Gastrocnemius medialis (tissue), 4 donors: ENCODE measurements at regions not wholly inside any gene's neighbourhood (a gene's known extent, or its start where the extent isn't known, plus 50 kb on each side); places are given as distances from the start of the nearest gene placed in this dataset.

Experiments used
- CTCF ChIP-seq, 5 experiments: fragments of 450-650 bp in 3 of 5; fragments of 200-600 bp in 2 of 5; sonication (generic) in 2 of 5; IDR thresholded peaks in 4 of 5; conservative IDR thresholded peaks in 1 of 5; 1 replicate in 4 of 5; 2 replicates in 1 of 5; pipeline ENCODE4 v1.5.1; 2016 to 2019; ENCODE audit warnings: antibody characterized with exemption in 5 of 5, mild to moderate bottlenecking in 3 of 5, moderate library complexity in 3 of 5
- POLR2A ChIP-seq, 2 donors: fragments of 450-650 bp; IDR thresholded peaks; one replicate each; pipeline ENCODE4 v1.6.1; 2017; ENCODE audit warnings: antibody characterized with exemption in 2 of 2, mild to moderate bottlenecking in 2 of 2, moderate library complexity in 2 of 2

GRCh38 chr3:65093641-65094040 lies 405.8 kb upstream of the ADAMTS9 start:
- TF ChIP-seq POLR2A (IDR thresholded peaks at IDR 0.05) (no peak), CTCF (IDR thresholded peaks at IDR 0.05 in 4 of 5, conservative IDR thresholded peaks at IDR 0.05 in 1 of 5) (no peak)
